ENCODE measurements at regions not wholly inside any gene's neighbourhood (a gene's known extent, or its start where the extent isn't known, plus 50 kb on each side); places are given as distances from the start of the nearest gene placed in this dataset.

DNA sequence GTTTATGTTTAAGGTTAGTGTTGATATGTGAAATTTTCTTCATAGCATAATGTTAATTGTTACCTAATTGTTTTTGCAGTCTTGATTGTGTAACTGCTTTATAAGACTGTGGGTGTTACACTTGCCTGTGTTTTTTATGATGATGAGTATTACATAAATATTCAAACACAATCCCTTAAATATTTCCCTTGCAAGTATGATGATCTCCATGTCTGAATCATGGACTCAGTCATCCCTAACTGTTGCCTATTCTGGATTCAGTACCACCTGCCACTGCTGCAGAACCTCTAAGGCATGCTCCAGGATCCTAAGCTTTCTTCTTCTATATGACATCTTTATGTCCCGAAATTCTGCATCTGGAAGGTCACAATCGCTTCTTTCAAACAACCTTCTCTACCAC is 246.3 kb upstream of the CLEC14A start:
- DNase-seq, result no peak

DNA sequence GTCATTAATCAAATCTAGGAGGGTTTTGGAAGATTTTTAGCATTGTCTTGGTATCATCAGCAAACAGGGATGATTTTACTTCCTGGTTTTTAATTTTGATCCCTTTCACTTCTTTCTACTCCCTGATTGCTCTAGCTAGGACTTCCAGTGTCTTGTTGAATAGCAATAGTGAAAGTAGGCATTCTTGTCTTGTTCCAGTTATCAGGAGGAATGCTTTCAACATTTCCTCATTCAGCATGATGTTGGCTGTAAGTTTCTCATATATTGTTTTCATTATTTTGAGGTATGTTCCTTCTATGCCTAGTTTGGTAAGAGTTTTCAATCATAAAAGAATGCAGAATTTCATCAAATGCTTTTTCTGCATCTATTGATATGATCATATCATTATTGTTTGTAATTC is 244.2 kb upstream of the CLEC14A start:
- DNase-seq, result no peak

DNA sequence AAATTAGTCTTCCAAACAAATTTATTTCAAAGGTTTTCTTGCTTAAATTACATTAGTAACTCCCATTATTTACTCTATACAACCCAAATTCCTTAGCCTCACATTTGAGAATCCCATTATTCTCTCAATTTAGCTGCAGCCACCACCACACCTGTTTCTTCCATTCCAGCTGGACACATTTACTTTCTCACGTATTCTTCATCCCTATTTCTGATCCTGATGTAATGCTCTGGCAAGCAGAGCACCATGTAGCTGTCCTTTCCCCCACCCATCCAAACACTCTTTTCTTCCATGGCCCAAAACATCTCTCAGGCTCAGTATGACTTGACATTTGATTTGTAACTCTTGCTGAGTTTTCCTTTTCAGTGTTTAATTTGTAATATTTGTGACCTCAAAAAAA is 240.2 kb upstream of the CLEC14A start:
- no peak for DNase-seq

DNA sequence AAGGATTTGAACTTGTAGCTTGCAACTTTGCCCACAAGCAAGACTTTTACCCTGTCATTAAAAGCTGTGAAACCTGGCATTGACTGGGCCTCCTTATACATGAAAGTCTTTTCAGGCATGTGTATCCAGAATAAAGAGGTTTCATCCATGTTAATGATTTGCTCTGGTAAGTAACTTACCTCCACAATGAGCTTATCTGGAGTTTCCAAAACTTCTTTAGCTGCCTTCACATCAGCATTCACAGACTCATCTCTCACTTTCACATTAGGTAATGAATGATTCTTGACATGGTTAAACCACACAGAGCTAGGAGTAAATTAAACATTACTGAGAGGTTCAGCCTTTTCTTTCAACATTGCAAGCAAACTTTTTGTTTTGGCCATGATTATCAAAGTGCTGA is 234.4 kb upstream of the CLEC14A start:
- no peak for DNase-seq

DNA sequence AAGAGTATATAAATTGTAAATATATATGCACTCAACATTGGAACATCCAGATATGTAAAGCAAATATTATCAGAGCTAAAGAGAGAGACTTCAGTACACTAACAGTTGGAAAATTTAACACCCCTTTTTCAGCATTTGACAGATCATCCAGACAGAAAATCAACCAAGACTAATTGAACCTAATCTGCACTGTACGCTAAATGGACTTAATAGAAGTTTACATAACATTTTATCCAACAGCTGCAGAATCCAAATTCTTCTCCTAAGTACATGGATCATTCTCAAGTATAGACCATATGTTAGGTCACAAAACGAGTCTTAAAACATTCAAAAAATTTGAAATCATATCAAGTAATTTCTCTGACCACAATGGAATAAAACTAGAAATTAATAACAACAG is 229.1 kb upstream of the CLEC14A start:
- DNase-seq, result no peak

DNA sequence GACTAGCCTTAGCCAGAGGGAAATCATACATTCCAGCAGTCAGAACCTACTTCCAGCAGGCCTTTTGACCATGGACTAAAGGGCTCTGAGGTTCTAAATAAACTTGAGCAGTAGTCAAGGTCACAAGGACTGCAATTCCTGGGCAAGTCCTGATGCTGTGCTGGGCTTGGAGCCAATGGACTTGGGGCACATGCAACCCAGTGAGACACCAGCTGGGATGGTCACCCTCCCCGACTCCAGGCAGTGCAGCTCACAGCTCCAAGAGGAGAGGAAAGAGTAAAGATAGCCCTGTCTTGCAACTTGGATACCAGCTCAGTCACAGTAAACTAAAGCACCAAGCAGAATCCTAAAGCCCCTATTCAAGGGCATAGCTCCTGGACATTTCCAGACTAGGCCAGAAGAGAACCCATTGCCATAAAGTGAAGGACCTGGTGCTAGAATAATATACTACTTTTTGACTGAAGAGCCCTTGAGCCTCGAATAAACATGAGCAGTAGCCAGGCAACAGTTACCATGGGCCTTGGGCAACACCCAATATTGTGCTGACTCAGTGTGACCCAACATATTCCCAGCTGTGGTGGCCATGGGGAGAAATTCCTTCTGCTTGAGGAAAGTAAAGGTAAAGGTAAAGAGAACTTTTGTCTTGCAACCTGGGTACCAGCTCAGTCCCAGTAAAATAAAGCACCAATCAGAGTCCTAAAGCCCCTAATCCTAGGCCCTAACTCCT is 226.2 kb upstream of the CLEC14A start:
- DNase-seq, result no peak

DNA sequence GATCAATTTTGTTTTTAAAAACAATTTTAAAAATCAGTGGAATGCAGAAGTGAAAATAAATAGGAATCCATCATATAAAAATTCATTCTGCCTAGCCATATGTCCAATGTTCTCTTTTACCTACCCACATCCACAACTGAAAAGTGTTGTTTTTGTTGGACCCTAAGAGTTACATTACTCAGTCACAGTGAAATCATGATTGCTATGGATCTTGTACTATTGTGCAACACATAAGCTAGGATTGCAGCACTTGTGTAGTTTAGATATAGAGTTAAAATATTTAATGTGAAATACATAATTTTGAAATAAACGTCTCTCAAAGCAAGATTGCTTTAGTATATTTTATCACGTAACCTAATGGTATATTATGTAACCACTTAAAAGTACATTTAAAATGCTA is 213.3 kb upstream of the CLEC14A start:
- no peak for DNase-seq

DNA sequence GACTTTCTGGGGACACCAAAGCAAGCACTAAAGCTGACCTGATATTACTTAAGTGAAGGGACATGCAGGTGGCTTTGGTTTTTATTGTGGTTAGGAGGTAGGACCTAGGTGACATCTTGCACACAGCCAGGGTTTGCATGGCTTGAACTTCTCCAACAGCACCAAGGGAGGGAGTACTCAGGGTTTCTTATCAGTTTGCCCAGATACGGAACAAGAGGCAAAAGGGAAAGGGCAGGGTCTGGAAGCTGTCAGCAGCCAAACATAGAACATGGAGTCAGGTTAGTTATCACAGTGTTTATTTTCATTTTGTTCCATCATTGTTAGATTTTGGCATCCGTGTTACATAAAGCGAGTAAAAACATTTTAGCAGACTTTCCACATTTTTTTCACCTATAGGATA is 186.3 kb upstream of the CLEC14A start:
- no peak for DNase-seq

DNA sequence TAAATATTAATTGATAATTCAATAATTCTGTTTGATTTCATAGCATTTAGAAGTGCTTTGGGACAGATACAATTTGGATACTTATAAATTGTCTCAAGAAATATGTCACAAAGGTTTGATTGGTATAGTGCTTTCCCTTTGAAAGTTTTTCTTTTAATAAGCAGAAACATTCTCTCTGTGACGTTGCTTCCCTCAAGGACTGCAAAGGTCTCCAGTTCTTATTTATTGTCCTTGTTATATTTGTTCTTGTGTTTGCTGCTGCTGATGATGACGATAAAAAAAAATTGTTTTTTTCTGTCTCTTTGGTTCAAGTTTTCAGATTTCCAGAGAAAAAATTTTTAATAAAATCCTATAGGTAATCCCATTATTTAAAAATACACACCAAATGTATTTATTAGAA is 176.3 kb upstream of the CLEC14A start:
- DNase-seq, result no peak

DNA sequence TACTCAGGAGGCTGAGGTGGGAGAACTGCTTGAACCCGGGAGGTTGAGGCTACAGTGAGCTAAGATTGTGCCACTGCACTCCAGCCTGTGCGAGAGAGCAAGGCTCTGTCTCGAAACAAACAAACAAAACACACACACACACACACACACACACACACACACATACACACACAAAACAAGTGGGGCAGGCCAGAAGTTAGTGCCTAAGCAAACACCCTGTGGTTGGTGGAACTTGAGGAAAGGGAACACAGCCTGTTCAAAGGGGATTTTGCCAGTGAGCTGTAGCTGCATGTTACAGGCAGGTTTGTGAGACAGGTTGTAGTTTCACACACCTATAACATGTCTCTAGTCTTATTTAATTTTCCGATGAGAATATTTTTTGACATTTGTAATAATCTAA is 175.3 kb upstream of the CLEC14A start:
- DNase-seq, result no peak

DNA sequence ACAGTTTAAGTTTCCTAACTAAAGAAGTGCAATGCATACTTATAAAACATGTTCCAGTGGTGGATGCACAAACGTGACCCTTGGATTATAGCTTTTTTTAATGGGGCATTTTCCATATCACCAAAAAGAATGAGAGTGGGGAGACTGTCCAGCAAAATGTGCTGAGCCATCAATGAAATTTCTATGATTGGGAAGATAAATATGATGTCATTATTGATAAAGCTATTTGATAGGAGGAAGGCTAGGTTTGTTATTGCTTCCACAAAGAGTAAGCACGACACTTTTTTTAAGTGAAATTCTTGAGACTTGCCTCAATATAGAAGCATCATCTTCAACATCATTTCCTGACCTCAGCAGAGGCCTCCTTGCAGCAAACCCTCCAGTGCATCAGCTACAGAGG is 174.6 kb upstream of the CLEC14A start:
- no peak for DNase-seq

DNA sequence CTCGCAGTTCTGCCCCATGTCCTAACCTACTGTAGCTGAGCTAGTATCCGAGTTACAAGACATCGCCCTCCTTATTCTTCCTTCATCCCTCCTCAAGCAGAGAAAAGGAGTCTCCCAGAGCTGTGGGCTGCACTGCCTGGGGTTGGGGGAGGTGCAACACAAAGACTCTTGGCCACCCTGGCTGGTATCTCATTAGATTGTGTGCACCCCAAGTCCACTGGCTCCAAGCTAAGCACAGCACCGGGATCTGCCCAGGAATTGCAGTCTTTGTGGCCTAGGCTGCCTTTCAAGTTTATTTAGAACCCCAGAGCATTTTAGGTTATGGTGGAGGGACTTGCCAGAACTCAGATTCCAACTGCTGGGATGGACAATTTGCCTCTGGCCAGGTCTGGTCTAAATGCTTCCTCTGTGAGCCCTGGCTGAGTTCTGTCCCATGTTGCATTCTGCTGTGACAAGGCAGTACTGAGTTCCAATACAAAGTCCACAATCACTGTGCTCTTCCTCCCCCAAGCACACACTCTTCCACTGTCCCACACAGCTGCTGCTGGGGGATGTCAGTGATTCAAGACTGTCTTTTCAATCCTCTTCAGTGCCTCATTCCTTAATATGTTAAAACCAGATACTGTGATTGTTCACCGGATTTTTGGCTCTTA is 169.6 kb upstream of the CLEC14A start:
- no peak for DNase-seq

DNA sequence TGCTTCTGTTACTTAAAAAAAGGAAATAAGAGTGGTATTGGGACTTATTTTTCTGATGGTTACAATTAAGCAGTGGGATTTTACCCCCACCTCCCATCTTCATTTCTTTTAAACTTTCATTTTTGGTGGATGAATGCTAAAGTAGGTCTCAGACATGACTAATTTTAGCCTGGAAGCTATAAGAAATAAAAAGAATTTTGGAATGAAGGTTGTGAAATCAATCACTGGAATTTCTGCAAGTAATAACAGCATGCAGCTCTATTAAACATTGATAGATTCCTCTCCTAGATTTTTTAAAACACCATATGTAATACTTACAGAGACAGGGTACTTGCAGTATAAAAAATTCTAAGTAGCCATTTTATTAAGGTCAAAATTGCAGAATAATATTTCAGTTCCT is 164.2 kb upstream of the CLEC14A start:
- DNase-seq, result no peak

DNA sequence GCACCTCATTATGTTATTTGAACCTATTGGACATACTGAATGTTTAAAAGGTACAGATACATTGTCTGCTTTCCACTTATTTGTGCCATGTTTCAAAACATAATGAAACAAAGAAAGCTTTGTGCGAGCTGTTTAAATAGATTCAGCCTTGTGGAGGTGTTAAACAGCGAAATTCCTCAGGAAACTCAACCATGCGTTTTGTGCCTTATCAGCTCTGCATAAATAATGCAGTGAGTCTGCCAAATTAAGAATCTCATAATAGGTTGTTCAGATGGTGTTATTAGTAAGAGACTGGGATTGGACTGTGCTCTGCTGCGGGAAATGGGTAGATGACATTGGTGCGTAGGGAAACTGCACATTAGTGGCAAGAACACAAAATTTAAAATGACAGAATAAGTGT is 163.7 kb upstream of the CLEC14A start:
- no peak for DNase-seq

DNA sequence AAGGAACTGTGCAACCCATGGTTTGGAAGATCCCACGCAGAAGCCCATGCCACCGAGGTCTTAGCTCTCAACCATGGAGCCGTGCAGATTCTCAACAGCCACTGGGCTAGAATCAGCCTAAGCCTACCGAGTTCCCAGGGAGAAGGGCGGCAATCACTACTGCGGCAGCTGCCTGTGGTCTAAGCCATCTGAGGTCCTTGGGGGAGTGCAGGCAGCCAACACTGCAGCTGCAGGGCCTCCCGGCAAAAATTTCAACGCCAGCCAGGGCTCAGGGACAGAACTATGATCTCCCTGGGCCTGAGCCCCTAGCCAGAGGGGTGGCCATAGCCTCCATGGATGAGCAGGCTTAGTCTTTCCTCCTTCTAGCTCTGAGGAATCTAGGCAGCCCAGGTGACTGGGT is 156.8 kb upstream of the CLEC14A start:
- DNase-seq, result no peak

DNA sequence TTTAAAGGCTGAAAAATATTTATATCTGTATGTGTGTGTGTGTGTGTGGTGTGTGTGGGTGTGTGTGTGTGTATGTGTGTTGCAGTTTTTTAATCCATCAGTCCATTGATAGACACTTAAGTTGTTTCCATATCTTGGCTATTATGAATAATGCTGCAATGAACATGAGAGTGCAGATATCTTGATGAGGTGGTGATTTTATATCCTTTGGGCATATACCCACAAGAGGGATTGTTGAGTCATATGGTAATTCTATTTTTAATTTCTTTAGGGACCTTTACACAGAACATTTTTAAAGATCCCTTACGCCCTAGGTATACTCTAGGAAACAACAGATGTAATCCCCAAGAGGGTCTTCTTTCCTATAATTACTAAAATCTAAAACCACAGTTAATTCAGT is 154.5 kb upstream of the CLEC14A start:
- DNase-seq, result no peak

DNA sequence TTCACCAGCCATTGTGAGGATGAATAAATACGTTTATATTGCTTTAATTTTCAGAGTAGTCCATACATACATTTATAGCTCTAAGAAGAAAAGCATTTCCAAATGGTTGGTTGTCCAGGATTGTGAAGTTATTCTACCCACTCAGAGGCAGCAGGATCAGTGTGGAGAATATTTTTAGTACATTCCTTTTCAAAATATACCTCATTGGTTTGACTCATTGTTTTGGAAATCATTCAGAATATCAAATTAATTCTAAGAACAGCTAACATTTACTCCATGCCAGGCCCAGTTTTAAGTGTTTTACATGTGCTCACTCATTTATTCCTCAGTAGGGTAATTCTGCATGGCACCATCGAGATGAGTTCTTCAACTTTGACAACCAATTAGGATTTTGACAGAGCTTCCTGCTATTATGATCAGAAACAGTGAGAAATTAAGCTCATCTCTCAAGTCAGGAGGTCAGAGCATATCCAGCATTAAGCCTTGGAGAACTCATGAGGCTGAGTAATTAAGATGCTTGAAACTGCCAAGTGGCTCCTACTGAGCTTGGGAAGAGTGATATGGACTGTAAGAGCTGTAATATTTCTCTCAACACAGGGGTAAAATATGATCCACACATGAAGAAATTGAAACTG is 153.3 kb upstream of the CLEC14A start:
- no peak for DNase-seq

DNA sequence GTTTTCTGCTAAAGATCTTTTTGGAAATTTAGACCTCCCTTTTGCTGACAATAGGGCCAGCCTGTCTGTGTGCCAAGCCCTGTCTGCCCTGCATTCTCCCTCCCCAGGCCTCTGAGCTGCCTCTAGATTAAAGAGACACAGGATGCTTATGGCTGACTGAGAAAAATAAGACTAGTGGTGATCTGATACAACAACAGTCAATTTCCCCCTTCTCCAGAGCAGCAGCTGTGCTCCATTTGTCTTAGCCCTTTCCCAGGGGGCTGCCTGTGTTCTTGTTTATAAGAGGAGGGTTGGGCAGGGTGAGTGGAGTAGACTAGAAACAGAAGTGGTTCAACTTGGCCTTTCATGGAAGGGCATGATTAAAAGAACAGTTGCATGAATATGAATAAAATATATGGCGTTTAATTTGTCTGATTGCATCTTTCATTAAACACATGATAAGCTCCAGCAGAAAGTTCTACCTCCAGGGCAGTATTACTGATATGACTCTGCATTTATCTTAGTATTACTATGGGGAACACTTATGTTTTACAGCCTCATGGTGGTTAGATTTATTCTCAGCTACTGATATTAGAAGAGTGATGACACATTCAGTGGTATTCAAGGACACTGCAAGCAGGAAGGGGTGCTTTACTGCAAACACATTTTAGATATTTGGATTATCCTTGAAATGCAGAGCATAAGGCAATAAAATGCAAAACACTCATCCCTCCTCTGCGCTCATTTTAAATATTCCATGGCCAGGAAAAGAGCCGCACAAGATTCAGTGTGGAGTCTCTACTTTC is 150.2 kb upstream of the CLEC14A start:
- no peak for DNase-seq

DNA sequence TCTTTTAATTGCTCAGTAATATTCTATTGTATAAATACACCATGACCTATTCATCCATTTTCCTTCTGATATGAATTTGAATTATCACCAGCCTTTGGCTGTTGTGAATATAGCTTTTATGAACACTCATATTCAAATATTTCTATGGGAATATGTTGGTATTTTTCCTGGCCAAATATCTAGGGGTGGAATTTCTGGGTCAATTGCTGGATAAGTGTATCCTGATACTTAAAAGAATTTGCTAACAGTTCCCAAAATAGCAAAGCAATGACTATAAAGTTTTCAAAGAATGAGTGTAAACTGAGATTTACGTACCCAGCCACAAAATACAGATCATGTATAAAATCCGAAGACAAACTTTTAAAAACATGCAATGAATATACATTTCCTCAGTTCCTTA is 148.7 kb upstream of the CLEC14A start:
- no peak for DNase-seq

DNA sequence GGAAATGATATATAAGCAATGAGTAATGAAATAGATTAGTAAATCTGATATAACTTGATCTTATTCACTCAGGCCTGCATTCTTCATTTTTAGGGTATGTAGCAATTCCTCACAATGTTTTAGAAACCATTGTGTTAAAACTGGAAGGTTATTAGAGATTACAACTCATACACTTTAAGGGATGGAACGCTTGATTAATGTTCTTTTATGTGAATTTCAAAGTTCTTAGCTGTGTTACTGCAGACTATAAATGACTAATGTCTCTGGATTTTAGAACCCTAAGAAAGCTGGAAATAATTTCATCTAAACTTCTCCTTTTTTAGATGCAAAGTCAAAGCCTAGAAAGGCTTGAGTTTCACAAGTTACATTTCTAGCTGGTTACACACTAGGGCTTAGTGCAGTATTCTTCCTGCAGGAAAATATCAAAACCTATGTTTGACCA is 148.2 kb upstream of the CLEC14A start:
- DNase-seq, result no peak

DNA sequence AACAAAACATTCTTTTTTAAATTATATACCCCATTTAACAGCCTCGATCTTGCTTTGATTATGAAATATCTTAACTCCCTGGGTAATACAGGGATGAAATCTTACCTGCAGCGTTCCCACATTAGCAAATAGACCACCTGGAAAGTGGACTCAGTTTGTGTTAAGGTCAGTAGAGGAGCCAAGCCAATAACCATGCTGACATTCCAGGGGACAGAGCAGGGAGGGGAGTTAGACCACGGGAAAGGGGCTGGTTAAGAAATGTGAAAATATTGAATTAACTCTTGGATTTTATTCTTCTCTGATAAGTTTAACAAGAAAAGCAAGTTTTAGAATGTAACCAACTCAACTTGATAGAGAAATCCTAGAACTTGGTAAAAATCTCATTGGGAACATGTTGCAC is 144.9 kb upstream of the CLEC14A start:
- DNase-seq, result no peak

DNA sequence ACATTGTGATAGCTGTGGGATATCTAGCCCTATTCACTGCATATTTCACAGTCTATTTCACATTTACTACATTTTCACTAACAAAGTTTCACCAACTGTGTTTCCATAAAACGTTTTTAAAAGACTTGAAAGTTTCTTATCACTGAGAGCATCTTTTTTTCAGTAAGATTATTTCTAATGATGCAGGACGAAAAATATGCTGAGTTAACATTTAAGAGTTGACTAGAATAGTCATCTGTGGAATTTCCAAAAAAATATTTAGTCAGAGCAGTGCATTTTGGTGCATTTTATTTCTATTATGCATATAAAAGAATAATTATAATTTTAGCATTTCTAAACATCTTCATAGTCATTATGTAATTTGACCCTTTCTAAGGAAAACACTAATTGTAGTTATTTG is 143.8 kb upstream of the CLEC14A start:
- DNase-seq, result no peak

DNA sequence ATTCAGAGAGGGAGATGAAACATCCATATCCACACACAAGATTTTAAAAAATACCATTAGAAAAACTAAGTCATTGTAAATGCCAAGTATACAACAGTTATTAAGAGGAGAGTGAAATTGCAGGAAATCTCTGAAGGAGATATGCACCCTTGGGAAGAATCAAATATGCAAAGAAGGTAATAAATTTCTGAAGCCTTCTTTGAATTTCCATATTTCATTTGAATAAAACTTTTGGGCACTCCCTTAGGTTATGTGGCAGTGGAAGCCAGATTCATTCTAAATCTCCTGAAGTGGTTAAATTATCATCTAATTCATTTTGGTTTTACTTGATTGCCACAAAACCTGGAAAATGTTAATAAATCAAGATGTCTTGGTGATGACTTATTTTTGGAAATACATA is 138.9 kb upstream of the CLEC14A start:
- DNase-seq, result no peak

DNA sequence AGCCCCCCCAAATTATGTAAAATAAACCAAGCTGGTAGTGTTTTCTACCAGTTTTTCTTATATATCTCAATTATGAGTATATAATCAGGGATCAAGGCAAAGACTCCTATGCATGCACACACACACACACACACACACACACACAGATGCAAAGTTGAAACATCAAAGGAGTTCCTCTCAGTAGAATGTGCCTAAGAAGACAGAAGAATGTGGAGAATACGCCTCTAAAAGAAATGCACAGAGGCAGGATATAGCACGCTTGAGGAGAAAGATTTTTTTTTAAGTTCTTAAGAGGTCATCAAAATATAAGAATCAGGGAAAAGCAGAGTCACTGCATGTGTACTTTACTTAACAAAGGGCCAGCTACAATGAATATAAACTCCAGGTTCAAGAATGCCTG is 138.2 kb upstream of the CLEC14A start:
- no peak for DNase-seq

Data from suppressor macrophage (primary cell).